Thoracic aorta (tissue), 2 donors: ENCODE measurements at regions not wholly inside any gene's neighbourhood (a gene's known extent, or its start where the extent isn't known, plus 50 kb on each side); places are given as distances from the start of the nearest gene placed in this dataset.

Source experiments
- ATAC-seq: fragments of 150-250 bp; one replicate; pipeline ENCODE4 v1.8.0; 2017; ENCODE audit warnings: low read depth; ENCODE audit not compliant: insufficient number of reproducible peaks, low FRiP score
- DNase-seq: peaks from one replicate; pipeline ENCODE4 v3.0.0-alpha.2; 2020; ENCODE audit warnings: low spot score
- H3K27ac ChIP-seq, 2 donors: fragments of 200-600 bp; sonication (generic); 1 replicate in 1 of 2; 2 replicates in 1 of 2; pipeline ENCODE4 v1.5.1; 2016; ENCODE audit warnings: mild to moderate bottlenecking in 2 of 2, moderate library complexity in 2 of 2
- H3K27me3 ChIP-seq: fragments of 200-600 bp; sonication (generic); replicated peaks from 2 replicates; pipeline ENCODE4 v1.6.0; 2016; ENCODE audit warnings: mild to moderate bottlenecking; ENCODE audit not compliant: insufficient read depth
- H3K36me3 ChIP-seq: fragments of 200-600 bp; sonication (generic); one replicate; pipeline ENCODE4 v1.5.1; 2016
- H3K4me1 ChIP-seq, 2 donors: fragments of 200-600 bp; sonication (generic); 1 replicate in 1 of 2; 2 replicates in 1 of 2; pipeline versions ENCODE4 v1.5.1 to v1.6.0; 2016; ENCODE audit warnings: low read depth in 2 of 2, mild to moderate bottlenecking in 1 of 2; ENCODE audit not compliant: control insufficient read depth in 1 of 2
- H3K4me3 ChIP-seq: fragments of 200-600 bp; sonication (generic); 2 replicates; pipeline ENCODE4 v1.5.1; 2016; ENCODE audit warnings: mild to moderate bottlenecking
- H3K9me3 ChIP-seq: fragments of 200-600 bp; sonication (generic); 2 replicates; pipeline ENCODE4 v1.5.1; 2016
- TF ChIP-seq, protein P1 (sequence below): fragments of 200-600 bp; sonication (generic); IDR thresholded peaks from one replicate; pipeline ENCODE4 v1.5.1; 2019; ENCODE audit warnings: antibody characterized with exemption

DNA sequence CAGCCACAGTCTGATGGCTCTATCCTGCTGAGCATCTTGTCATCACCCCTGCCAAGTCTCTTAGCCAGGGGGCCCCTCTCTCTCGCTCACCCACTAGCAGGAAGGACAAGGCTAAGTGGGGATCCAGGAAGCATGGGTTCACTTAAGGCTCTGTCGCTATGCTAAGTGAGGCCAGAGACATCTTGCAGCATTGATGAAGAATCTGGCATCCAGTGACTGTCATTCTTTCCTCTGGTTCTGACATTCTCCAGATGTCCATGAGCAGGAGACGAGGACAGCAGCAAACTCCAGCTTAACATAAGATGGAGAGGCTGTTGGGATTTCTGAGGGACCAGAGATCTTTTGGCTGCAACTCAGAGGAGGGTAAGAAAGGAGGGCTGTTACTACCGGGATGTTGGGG, 230.2 kb downstream of the TSHZ3 start:
- H3K36me3 ChIP-seq: no peaks in the 10 kb centered on the region
- H3K4me3 ChIP-seq: no peak overlapping the region
- TF ChIP-seq, protein P1, sequence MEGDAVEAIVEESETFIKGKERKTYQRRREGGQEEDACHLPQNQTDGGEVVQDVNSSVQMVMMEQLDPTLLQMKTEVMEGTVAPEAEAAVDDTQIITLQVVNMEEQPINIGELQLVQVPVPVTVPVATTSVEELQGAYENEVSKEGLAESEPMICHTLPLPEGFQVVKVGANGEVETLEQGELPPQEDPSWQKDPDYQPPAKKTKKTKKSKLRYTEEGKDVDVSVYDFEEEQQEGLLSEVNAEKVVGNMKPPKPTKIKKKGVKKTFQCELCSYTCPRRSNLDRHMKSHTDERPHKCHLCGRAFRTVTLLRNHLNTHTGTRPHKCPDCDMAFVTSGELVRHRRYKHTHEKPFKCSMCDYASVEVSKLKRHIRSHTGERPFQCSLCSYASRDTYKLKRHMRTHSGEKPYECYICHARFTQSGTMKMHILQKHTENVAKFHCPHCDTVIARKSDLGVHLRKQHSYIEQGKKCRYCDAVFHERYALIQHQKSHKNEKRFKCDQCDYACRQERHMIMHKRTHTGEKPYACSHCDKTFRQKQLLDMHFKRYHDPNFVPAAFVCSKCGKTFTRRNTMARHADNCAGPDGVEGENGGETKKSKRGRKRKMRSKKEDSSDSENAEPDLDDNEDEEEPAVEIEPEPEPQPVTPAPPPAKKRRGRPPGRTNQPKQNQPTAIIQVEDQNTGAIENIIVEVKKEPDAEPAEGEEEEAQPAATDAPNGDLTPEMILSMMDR: no peak
- DNase-seq (no peak), ATAC-seq (no peak)
- H3K4me1 ChIP-seq: no peaks in the 10 kb centered on the region
- no peaks in the 10 kb centered on the region for H3K9me3 ChIP-seq
- H3K27ac ChIP-seq: no peak overlapping the region
- H3K27me3 ChIP-seq: no peaks in the 10 kb centered on the region

DNA sequence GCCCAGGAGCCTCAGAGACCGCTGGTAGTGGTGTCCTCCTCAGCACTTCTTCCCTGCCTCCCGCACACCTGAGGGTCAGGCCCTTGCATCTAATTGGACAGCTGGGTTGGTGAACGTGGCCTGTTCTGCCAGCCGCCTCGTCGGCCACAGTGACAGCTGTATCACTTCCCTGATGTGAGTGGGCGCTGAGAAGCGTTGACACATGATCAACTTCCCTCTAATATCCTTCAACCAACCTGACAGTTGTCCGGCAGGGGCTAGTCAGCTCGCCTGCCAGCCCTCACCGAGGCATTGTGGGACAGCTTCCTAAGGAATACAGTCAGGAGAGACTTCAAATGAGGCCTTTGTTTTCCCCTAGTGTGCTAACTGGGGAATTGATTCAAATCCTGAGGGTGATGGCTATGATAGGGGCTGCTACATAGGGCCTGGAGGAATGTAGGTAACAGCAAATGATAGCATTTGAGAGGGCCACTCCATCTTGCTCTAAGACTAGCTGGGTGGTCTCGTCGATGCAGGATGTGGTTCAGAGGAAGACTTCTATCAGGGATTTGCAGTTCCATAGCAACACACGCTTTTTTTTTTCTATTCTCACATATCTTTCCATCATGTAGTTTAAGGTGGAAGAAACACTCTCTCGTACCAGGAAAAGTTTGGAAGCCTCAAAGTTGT, 230.8 kb downstream of the TSHZ3 start:
- H3K4me1 ChIP-seq: no peaks in the 10 kb centered on the region
- no peaks in the 10 kb centered on the region for H3K27me3 ChIP-seq
- TF ChIP-seq, protein P1: no peak
- DNase-seq (no peak), ATAC-seq (no peak)
- no peaks in the 10 kb centered on the region for H3K36me3 ChIP-seq
- no peaks in the 10 kb centered on the region for H3K9me3 ChIP-seq
- no peak overlapping the region for H3K27ac ChIP-seq
- H3K4me3 ChIP-seq: no peak overlapping the region

DNA sequence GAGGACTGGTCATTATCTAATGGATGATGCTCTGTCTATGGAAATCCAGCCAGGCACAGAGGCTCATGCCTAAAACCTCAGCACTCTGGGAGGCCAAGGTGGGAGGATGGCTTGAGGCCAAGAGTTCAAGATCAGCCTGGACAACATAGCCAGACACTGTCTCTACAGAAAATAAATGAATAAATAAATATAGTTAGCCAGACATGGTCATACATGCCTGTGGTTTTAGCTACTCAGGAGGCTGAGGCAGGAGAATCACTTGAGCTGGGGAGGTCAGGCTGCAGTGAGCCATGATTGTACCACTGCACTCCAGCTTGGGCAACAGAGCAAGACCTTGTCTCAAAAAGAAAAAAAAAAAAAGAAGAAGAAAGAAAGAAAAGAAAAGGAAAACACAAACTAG, 234.7 kb downstream of the TSHZ3 start:
- Histone ChIP-seq H3K27ac (no peak overlapping the region), H3K9me3 (no peaks in the 10 kb centered on the region), H3K4me3 (no peak overlapping the region), H3K27me3 (no peaks in the 10 kb centered on the region), H3K36me3 (no peaks in the 10 kb centered on the region), H3K4me1 (no peaks in the 10 kb centered on the region)
- no peak for ATAC-seq
- TF ChIP-seq, protein P1: no peak
- DNase-seq: no peak

DNA sequence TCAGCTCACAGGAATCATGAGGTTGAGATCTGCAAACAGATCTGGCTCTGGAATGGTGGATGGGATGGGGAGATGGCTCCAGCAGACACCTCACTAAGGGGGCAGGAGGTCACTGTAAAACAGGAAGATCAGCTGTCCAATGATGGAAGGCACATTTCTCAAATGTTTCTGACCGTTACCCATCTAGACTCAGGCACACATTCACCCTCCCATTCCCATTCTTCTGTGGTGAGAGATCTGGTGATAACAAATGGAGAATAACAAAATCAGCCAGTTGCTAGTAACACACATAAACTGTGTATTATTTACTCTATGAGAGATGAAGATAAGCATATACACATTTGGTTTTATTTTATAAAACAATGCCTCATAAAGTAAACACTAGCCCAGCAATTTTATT, 235.9 kb downstream of the TSHZ3 start:
- Histone ChIP-seq H3K27me3 (no peaks in the 10 kb centered on the region), H3K36me3 (no peaks in the 10 kb centered on the region), H3K4me3 (no peak overlapping the region), H3K27ac (no peak overlapping the region), H3K9me3 (no peaks in the 10 kb centered on the region), H3K4me1 (no peaks in the 10 kb centered on the region)
- ATAC-seq (no peak), DNase-seq (no peak)
- TF ChIP-seq, protein P1: no peak

DNA sequence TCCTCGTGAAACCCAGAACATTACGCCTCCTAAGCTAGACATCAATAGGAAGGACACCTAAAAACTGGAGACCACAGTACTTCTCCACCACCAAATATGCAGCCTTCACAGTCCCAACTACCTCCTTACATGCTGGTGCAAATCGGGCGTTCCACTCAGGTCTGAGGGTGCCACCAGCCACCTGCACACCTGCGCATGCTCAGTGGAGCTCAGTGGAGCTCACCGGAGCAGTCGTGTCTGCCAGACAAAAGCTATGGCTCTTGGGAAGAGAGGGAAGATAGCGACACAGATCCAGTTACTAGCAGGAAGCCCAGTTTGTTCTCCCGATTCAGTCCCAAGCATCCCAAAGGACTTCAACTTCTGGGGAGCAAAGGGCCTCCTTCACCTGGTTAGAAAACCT, 237.1 kb downstream of the TSHZ3 start:
- Histone ChIP-seq H3K36me3 (no peaks in the 10 kb centered on the region), H3K27ac (no peak overlapping the region), H3K9me3 (no peaks in the 10 kb centered on the region), H3K4me1 (no peaks in the 10 kb centered on the region), H3K27me3 (no peaks in the 10 kb centered on the region), H3K4me3 (no peak overlapping the region)
- no peak for DNase-seq
- no peak for ATAC-seq
- TF ChIP-seq, protein P1: no peak
